GM23338 (cell line): ENCODE measurements at regions not wholly inside any gene's neighbourhood (a gene's known extent, or its start where the extent isn't known, plus 50 kb on each side); places are given as distances from the start of the nearest gene placed in this dataset.

Experiments
- ATAC-seq: fragments of 200-7000 bp; cut with Tn5 transposase; 3 replicates; pipeline ENCODE4 v1.9.1; 2020
- DNase-seq: peaks from one replicate; pipeline ENCODE4 v3.0.0-alpha.2; 2015; ENCODE audit warnings: low spot score
- H2AFZ ChIP-seq: fragments of 200-600 bp; sonication (generic); 2 replicates; pipeline ENCODE4 v1.8.0; 2016; ENCODE audit warnings: antibody characterized with exemption, mild to moderate bottlenecking, moderate library complexity
- H3F3A ChIP-seq: fragments of 200-600 bp; sonication (generic); replicated peaks from 2 replicates; pipeline ENCODE4 v1.8.0; 2017; ENCODE audit warnings: antibody characterized with exemption, mixed run types, low read depth
- H3K27ac ChIP-seq: fragments of 200-600 bp; sonication (generic); 2 replicates; pipeline ENCODE4 v1.6.1; 2016; ENCODE audit warnings: low read depth
- H3K27me3 ChIP-seq: fragments of 200-600 bp; sonication (generic); 2 replicates; pipeline ENCODE4 v1.8.0; 2016; ENCODE audit warnings: mild to moderate bottlenecking, mixed run types, moderate library complexity; ENCODE audit not compliant: insufficient read depth
- H3K36me3 ChIP-seq: fragments of 200-600 bp; sonication (generic); 2 replicates; pipeline ENCODE4 v1.8.0; 2016; ENCODE audit warnings: mild to moderate bottlenecking; ENCODE audit not compliant: insufficient read depth
- H3K4me1 ChIP-seq: fragments of 200-600 bp; sonication (generic); 2 replicates; pipeline ENCODE4 v1.8.0; 2016; ENCODE audit warnings: mild to moderate bottlenecking, moderate library complexity; ENCODE audit not compliant: insufficient read depth
- H3K4me2 ChIP-seq: fragments of 200-600 bp; sonication (generic); 2 replicates; pipeline ENCODE4 v1.7.1; 2017; ENCODE audit warnings: mixed run types
- H3K4me3 ChIP-seq: fragments of 200-600 bp; sonication (generic); 2 replicates; pipeline ENCODE4 v1.6.1; 2016; ENCODE audit warnings: mixed run types
- H3K79me2 ChIP-seq: fragments of 200-600 bp; sonication (generic); replicated peaks from 2 replicates; pipeline ENCODE4 v1.8.0; 2017; ENCODE audit warnings: mild to moderate bottlenecking; ENCODE audit not compliant: insufficient read depth
- H3K9me2 ChIP-seq: fragments of 200-600 bp; sonication (generic); 2 replicates; pipeline ENCODE4 v1.8.0; 2017; ENCODE audit not compliant: insufficient read depth
- H4K20me1 ChIP-seq: fragments of 200-600 bp; sonication (generic); replicated peaks from 2 replicates; pipeline ENCODE4 v1.8.0; 2017; ENCODE audit warnings: mild to moderate bottlenecking; ENCODE audit not compliant: insufficient read depth
- H3K27ac Mint-ChIP-seq: 2 replicates; pipeline ENCODE4 v1.8.0; 2020; ENCODE audit warnings: inconsistent platforms, mild to moderate bottlenecking, moderate library complexity, mixed read lengths
- H3K27me3 Mint-ChIP-seq: 3 replicates; pipeline ENCODE4 v1.8.0; 2022; ENCODE audit warnings: low read depth, mild to moderate bottlenecking, moderate library complexity, mixed read lengths, inconsistent platforms; ENCODE audit not compliant: insufficient read depth, poor library complexity
- H3K36me3 Mint-ChIP-seq: 3 replicates; pipeline ENCODE4 v1.8.0; 2021; ENCODE audit warnings: low read depth, mild to moderate bottlenecking, inconsistent platforms, moderate library complexity, mixed read lengths
- H3K4me1 Mint-ChIP-seq: 3 replicates; pipeline ENCODE4 v1.8.0; 2020; ENCODE audit warnings: mild to moderate bottlenecking, inconsistent platforms, mixed read lengths
- H3K4me3 Mint-ChIP-seq: 3 replicates; pipeline ENCODE4 v1.8.0; 2021; ENCODE audit warnings: moderate library complexity, mild to moderate bottlenecking, inconsistent platforms, mixed read lengths
- H3K9me3 Mint-ChIP-seq: 3 replicates; pipeline ENCODE4 v1.8.0; 2020; ENCODE audit warnings: moderate library complexity, mild to moderate bottlenecking, inconsistent platforms, mixed read lengths
- CREB1 ChIP-seq: fragments of 250-450 bp; sonication (Bioruptor Pico); IDR thresholded peaks from 2 replicates; pipeline ENCODE4 v1.5.0; 2020; ENCODE audit warnings: low read depth, mild to moderate bottlenecking, moderate library complexity
- CTCF ChIP-seq, 2 experiments: fragments of 200-600 bp in 1 of 2; sonication (generic) in 1 of 2; conservative IDR thresholded peaks; 2 replicates each; pipeline versions ENCODE4 v1.5.1 to v1.6.1; 2016 to 2017; ENCODE audit warnings: antibody characterized with exemption in 2 of 2, low read depth in 2 of 2, mild to moderate bottlenecking in 2 of 2, moderate library complexity in 1 of 2
- ETS1 ChIP-seq: IDR thresholded peaks from 2 replicates; pipeline ENCODE4 v1.6.1; 2016; ENCODE audit warnings: antibody characterized with exemption
- EZH2phosphoT487 ChIP-seq: fragments of 200-600 bp; sonication (generic); IDR thresholded peaks from one replicate; pipeline ENCODE4 v1.8.1; 2018; ENCODE audit warnings: antibody characterized with exemption; ENCODE audit not compliant: unreplicated experiment
- JUNB ChIP-seq: IDR thresholded peaks from one replicate; pipeline ENCODE4 v1.6.1; 2016; ENCODE audit warnings: antibody characterized with exemption; ENCODE audit not compliant: unreplicated experiment
- POLR2AphosphoS5 ChIP-seq: IDR thresholded peaks from 2 replicates; pipeline ENCODE4 v1.6.1; 2016; ENCODE audit warnings: antibody characterized with exemption, low read depth
- STAT1 ChIP-seq: IDR thresholded peaks from one replicate; pipeline ENCODE4 v1.6.1; 2016; ENCODE audit warnings: antibody characterized with exemption; ENCODE audit not compliant: unreplicated experiment
- ZNF114 ChIP-seq: fragments of 250-450 bp; sonication (Bioruptor Pico); IDR thresholded peaks from 2 replicates; pipeline ENCODE4 v1.5.0; 2020; ENCODE audit warnings: mild to moderate bottlenecking, moderate library complexity
- ZNF462 ChIP-seq: fragments of 250-450 bp; sonication (Bioruptor Pico); IDR thresholded peaks from 2 replicates; pipeline ENCODE4 v1.5.0; 2020; ENCODE audit warnings: mild to moderate bottlenecking, moderate library complexity

GRCh38 chr2:60391230-60391629 is 162.2 kb downstream of the BCL11A start:
- ATAC-seq = no peak
- no peak overlapping the region for H3K4me3 Mint-ChIP-seq

GRCh38 chr2:60386436-60386835 is 167.0 kb downstream of the BCL11A start:
- Histone ChIP-seq H3K79me2 (no peaks in the 10 kb centered on the region), H3K27me3 (no peaks in the 10 kb centered on the region), H4K20me1 (no peaks in the 10 kb centered on the region; the same call in 1 of the 2 replicates), H3K27ac (no peak overlapping the region), H3K4me3 (no peak overlapping the region), H3F3A (no peaks in the 10 kb centered on the region), H3K4me2 (no peak overlapping the region), H3K36me3 (no peaks in the 10 kb centered on the region), H3K9me2 (peaks cover 4% of the 10 kb centered on the region; the same call in 1 of the 2 replicates), H3K4me1 (peaks cover 11% of the 10 kb centered on the region), H2AFZ (no peak overlapping the region)
- Mint-ChIP-seq H3K4me3 (no peak overlapping the region), H3K9me3 (no peaks in the 10 kb centered on the region), H3K36me3 (no peaks in the 10 kb centered on the region), H3K27ac (no peak overlapping the region), H3K4me1 (peaks cover 17% of the 10 kb centered on the region), H3K27me3 (peaks cover 6% of the 10 kb centered on the region)
- no peak for TF ChIP-seq CREB1 (CRISPR knock-in tag)
- TF ChIP-seq EZH2phosphoT487 = no peak
- TF ChIP-seq CTCF (conservative IDR thresholded peaks at IDR 0.05; ENCODE audit: low read depth in 2 of 2) = no peak
- TF ChIP-seq JUNB = no peak
- no peak for DNase-seq
- ATAC-seq = no peak

More at GRCh38 chr2:60391230-60391629, 162.2 kb downstream of the BCL11A start:
- Mint-ChIP-seq H3K36me3 (no peaks in the 10 kb centered on the region), H3K27me3 (peaks cover 6% of the 10 kb centered on the region), H3K27ac (no peak overlapping the region), H3K9me3 (no peaks in the 10 kb centered on the region), H3K4me1 (peaks cover 18% of the 10 kb centered on the region)
- Histone ChIP-seq H3K79me2 (no peaks in the 10 kb centered on the region), H3K36me3 (no peaks in the 10 kb centered on the region), H3K27ac (no peak overlapping the region), H3K27me3 (no peaks in the 10 kb centered on the region), H3K4me3 (no peak overlapping the region), H2AFZ (no peak overlapping the region), H3K4me1 (no peaks in the 10 kb centered on the region), H4K20me1 (no peaks in the 10 kb centered on the region; the same call in 1 of the 2 replicates), H3F3A (no peaks in the 10 kb centered on the region), H3K9me2 (no peaks in the 10 kb centered on the region), H3K4me2 (no peak overlapping the region)
- TF ChIP-seq STAT1 (no peak), POLR2AphosphoS5 (no peak)
- DNase-seq = no peak

- H3K27ac ChIP-seq = no peak overlapping the region
- TF ChIP-seq STAT1 (no peak), ZNF114 (no peak), ETS1 (no peak), ZNF462 (CRISPR knock-in tag) (no peak)
These were observed 167.8 kb downstream of the BCL11A start for GRCh38 chr2:60385648-60386047.

More at GRCh38 chr2:60385648-60386047, 167.8 kb downstream of the BCL11A start:
- peaks cover 11% of the 10 kb centered on the region for H3K4me1 ChIP-seq
- no peaks in the 10 kb centered on the region; the same call in 1 of the 2 replicates for H4K20me1 ChIP-seq
- H3K4me2 ChIP-seq = no peak overlapping the region
- H3K27me3 Mint-ChIP-seq = peaks cover 6% of the 10 kb centered on the region
- peaks cover 4% of the 10 kb centered on the region; the same call in 1 of the 2 replicates for H3K9me2 ChIP-seq
- H2AFZ ChIP-seq = no peak overlapping the region
- H3K27ac Mint-ChIP-seq = no peak overlapping the region
- H3K79me2 ChIP-seq = no peaks in the 10 kb centered on the region
- no peak overlapping the region for H3K4me3 ChIP-seq
- no peak for ATAC-seq
- no peak for DNase-seq
- H3F3A ChIP-seq = no peaks in the 10 kb centered on the region
- no peaks in the 10 kb centered on the region for H3K36me3 Mint-ChIP-seq
- no peaks in the 10 kb centered on the region for H3K36me3 ChIP-seq
- no peaks in the 10 kb centered on the region for H3K27me3 ChIP-seq
- H3K4me1 Mint-ChIP-seq = peaks cover 17% of the 10 kb centered on the region
- no peak overlapping the region for H3K4me3 Mint-ChIP-seq
- H3K9me3 Mint-ChIP-seq = no peaks in the 10 kb centered on the region
